GM20431 (cell line): ENCODE measurements at regions not wholly inside any gene's neighbourhood (a gene's known extent, or its start where the extent isn't known, plus 50 kb on each side); places are given as distances from the start of the nearest gene placed in this dataset.

Source experiments
- in situ Hi-C: fragments of 300-500 bp; cut with MseI, MboI; formaldehyde crosslinking; loops from one replicate; pipeline ENCODE4 v1.15.0; 2020; ENCODE audit warnings: low sequenced_read_pairs; ENCODE audit not compliant: unreplicated experiment

DNA sequence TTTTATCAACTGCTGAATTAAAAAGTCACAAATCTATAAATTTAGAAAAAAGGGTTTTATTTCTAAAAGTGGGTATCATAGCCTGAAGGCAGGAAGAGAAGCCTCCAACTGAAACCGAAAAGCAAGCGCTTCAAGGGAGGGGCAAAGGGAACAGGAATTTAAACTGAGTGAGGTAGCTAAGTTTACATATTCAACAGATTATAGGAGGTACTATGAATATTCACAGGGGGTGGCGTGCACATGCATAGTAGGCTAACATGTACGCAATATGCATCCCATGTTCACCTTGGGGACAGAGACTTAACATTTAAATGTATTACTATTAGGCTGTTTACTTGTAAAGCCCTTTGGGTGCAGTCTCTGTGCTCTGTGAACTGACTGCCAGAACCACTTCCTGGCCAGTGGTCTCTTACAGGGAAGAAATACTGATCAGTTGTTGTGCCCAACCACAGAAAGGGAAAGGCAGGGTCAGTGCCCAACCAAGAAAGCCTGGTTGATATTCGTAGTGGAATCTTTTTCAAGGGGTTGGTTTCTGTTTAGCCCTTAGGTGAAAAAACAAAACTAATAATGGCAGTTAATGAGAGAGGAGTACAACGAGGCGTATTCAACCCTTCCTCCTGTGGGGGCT, 168.7 kb upstream of the GALNTL6 start:
- in situ Hi-C loops: no loop called here

DNA sequence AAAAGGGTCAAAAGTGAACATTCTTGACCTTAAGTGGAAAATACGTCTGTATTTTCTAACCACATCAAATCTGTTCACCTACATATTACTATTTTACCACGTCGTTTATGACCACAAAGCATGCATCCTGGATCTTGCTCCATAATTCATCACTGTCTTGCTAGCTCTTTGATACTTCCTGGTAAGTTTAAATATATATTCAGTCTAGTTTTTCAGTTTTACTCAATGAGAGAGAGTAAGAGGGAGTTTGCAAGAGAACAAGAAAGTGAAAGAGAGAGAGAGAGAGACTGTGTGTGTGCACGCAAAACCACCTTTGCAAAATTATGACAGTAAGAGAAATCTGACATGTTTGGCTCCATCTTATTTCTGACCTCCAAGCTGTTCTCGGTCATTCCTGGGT, 173.7 kb upstream of the GALNTL6 start:
- in situ Hi-C loops: no loop called here

DNA sequence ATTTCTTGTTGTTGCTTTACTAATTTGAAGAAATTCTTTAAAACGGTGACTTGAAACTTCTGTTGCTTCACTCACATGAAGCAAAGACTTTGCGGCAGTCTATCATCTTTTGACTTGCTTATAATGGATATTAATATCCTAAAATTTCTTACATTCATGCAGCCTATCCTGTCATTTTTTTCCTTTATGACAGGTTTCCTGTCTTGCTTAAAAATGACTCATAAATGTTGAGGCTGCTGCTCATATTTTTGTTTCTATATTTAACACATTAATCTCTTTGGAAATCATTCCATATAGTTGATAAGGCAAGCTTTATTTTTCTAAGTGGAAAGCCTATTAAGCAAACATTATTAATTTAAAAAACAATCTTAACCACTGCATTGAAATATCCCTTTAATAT, 176.6 kb upstream of the GALNTL6 start:
- in situ Hi-C loops: no loop called here

DNA sequence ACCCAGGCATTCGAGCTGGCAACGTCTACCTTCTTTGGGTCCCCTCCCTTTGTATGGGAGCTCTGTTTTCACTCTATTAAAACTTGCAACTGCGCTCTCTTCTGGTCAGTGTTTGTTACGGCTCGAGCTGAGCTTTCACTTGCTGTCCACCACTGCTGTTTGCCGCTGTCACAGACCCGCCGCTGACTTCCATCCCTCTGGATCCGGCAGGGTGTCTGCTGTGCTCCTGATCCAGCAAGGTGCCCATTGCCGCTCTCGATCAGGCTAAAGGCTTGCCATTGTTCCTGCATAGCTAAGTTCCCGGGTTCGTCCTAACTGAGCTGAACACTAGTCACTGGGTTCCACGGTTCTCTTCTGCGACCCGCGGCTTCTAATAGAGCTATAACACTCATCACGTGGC, 183.5 kb upstream of the GALNTL6 start:
- in situ Hi-C loops: no loop called here

DNA sequence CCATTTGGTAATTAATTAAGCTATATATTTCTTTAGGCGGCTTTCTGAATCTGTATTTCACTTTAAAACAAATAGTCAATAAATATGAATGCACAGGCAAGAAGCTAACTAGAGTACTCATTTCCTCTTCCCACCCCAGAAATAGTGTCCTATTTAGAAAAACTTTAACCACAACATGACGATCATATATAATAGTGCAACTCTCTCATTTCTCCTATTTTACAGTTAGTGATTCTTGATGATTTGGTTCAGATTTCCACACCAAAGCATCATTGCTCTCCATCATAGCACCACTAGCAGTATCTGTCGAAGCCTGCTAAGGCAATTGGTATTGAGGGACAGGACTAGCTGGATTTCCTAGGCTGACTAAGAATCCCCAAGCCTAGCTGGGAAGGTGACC, 184.0 kb upstream of the GALNTL6 start:
- in situ Hi-C loops: no loop called here

DNA sequence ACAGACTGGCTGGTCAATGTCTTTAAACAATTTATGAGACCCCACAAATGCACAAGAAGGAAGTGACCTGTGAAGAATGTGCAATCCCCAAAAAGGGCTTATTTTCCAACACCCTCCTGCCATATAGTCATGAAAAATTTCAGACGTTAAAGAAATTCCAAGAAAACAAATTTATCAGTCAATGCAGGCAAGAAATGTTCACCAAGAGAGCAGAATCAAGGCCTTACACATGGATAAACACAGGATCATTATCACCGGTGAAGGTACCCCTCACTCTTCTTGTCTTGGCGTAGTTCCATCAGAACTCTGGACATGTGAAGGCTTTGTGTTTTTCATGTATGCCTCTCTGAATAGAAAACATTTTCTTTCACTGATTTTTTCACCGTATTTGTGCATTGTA, 186.7 kb upstream of the GALNTL6 start:
- in situ Hi-C loops: no loop called here

DNA sequence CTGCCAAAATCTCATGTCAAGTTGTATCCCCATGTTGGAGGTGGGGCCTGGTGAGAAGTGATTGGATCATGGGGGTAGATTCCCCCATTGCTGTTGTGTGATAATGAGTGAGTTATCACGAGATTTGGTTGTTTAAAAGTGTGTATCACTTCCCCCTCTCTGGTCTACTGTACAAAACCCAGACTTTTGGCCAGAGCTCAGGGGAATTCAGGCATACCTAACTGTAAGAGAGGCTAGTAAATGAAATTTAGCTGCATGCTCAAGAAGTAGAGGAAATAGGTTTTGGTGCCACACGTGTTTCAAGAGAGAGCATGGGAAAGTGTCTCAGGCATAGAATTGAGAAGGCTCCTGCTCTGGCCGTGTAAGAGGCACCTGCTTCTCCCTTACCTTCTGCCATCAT, 190.5 kb upstream of the GALNTL6 start:
- in situ Hi-C loops: no loop called here

DNA sequence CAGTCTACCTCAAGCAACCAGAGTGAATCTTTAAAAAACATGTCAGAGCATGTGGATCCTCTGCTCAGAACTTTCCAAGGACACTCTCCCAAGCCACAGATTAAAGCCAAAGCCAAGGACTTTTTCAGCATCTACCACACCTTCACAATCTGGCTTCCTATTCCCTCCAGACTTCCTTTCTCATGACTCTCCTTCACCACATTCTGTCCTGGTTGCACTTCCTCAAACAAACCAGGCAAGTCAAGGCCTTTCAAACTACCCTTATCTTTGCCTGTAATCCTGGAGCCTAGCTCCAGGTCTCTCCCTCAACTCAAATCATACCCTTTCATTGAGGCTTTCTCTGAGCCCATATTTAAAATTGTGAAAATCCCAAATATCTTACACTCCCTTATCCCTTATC, 191.6 kb upstream of the GALNTL6 start:
- in situ Hi-C loops: no loop called here

DNA sequence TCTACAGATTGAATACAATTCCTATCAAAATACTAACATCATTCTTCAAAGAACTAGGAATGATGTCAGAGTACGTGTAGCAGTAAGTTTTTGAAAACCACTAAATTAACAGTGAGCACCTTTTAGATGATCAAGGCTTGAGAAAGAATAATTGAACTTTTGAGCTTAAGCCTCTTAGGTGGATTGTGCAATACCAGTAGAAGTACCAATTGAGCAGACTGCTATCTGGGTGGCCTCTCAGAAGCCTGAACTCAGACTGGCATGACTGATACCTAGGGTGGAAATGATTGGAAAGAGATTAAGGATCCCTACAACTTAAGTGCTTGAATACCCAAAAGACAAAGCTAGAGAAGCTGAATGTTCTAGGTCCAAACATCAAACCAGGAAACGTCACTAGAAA, 200.3 kb upstream of the GALNTL6 start:
- in situ Hi-C loops: no loop called here

DNA sequence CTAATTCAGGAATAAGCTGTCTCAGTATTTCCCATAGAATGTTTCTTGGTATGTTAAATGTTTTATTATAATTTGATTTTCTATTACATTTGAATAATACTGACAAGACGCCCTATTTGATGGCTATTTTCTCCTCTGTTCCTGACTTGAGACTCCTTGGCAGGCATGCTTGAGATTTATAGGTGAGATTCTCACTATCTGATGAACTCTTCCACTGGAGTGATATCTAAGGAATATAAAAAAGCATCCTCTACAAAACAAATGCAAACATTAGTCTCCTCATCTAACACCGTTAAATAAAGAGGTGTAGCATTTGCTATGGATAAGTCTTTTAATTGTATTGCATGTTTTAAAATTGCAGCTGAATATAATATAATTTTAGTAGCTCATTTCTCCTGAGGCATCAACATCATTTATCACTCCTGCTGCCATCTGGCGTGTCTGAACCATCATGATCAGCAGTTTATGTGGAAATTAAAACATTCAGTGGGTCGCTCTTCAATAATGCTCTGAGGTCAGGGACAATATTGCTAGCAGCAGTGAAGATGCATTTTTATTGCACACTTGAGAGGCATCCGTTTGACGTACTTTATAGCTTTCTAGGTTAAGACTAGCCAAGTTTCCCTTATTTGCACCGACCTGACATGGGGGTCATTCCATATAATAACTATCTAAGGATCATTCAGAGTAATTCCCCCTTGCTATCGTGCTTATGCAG, 210.4 kb upstream of the GALNTL6 start:
- in situ Hi-C loops: no loop called here

DNA sequence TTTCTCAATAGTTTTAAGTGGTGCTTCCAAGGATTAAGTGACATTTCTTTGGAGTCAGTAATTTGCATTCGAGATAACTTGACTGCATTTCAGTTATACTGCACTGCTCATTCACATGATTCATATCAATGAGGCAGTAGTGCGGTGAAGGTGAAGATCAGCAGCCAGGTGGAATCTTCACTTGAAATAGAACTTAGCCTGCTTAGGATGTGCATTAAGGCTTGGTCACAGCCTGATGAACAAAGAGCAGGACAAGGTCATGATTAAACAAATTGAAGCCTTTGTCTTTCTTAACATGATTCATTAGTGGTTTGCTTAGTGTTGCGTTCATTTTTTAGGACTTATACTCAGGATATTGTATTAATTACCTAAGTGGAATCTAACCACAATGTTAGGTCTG, 212.1 kb upstream of the GALNTL6 start:
- in situ Hi-C loops: no loop called here

DNA sequence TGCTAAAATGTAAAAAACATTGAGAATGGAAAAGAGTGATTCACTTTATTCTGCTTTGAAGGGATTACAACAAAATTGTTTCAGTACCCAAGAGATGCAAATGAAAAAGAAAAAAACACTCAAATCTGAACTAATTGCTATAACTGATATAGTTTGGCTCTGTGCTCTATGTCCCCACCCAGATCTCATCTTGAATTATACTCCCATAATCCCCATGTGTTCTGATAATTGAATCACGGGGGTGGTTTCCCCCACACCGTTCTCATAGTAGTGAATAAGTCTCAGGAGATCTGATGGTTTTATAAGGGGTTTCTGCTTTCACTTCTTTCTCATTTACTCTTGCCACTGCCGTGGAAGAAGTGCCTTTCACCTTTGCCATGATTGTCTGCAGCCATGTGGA, 213.6 kb upstream of the GALNTL6 start:
- in situ Hi-C loops: no loop called here

DNA sequence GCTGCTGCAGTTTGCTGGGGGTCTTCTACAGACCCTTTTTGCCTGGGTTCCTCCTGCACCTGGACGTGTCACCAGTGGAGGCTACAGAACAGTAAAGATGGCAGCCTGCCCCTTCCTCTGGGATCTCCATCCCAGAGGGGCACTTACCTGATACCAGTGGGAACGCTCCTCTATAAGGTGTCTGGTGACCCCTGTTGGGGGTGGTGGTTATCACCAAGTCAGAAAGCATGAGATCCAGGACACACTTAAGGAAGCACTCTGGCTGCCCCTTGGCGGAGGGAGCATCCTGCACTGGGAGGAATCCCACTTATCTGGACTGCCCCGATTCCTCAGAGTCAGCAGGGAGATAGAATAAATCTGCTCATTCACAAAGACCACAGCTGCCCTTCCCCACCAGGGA, 218.9 kb upstream of the GALNTL6 start:
- in situ Hi-C loops: no loop called here

DNA sequence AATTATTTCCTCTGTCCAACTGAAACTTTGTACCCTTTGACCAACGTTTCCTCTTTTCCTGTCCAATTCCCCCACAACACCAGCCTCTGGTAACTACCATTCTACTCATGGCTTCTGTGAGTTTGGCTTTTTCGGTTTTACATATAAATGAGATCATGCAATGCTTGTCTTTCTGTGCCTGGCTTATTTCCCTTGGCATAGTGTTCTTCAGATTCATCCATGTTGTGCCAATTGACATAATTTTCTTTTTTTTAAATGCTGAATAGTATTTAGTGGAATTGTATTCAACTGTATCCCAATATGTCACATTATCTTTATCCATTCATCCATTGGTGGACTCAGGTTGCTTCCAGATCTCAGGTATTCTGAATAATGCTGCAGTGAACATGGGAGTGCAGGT, 222.5 kb upstream of the GALNTL6 start:
- in situ Hi-C loops: no loop called here

DNA sequence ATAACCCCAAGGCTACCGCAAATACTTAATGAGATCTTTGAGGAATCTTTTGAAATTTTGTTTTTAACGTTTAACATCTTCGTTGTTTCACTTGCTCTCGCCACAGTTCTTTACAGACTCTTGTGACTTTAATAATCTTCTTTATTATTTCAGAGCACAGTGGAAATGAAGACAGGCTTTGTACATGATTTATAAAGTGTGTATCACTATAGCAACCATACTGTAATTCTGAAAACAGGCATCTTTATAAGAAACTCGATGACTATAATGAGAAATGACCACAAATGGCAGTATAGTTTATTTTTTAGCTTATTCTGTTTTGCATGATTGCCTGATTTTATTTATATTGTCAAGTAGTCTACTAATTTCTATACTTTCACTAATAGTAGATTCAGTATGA, 224.4 kb upstream of the GALNTL6 start:
- in situ Hi-C loops: no loop called here

DNA sequence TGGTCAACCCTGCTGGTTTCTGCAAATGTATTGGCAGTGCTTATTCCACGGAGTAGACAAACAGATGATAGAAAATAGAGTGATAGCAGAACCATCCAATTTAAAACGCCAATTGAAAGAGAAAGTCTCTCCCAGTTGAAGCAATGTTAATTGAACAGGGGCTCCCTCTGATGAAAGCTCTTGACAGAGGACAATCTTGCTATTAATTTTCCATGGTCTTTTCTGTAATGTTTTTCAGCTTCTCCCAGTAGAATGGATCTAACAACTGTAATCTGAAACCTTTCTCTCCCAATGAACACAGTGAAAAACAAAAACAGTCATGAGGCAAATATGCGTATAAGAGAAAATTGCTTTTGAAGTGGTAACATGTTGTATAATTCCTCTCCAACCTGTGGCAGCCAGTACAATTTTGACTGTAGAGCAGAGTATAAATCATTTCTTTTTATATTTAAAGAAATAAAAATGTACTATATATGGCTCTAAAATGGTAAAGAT, 225.1 kb upstream of the GALNTL6 start:
- in situ Hi-C loops: no loop called here

DNA sequence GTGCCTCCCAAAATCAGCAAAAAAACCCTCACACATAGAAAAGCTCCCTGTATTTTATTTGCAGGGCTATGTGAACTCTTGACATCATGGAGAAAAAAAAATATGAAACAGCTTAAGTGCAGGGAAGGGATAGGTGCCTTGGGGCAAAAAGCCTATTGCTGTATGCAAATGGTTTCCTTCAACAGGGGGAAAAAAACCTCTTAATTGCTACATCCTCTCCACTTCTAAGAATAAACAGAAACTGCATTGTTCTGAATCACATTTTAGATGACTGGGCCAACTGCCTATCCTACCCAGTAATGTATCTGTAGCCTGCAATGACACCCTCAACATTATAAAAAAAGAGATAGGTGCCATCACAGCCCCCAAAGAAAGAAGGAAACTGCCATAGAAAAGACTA, 229.4 kb upstream of the GALNTL6 start:
- in situ Hi-C loops: no loop called here

DNA sequence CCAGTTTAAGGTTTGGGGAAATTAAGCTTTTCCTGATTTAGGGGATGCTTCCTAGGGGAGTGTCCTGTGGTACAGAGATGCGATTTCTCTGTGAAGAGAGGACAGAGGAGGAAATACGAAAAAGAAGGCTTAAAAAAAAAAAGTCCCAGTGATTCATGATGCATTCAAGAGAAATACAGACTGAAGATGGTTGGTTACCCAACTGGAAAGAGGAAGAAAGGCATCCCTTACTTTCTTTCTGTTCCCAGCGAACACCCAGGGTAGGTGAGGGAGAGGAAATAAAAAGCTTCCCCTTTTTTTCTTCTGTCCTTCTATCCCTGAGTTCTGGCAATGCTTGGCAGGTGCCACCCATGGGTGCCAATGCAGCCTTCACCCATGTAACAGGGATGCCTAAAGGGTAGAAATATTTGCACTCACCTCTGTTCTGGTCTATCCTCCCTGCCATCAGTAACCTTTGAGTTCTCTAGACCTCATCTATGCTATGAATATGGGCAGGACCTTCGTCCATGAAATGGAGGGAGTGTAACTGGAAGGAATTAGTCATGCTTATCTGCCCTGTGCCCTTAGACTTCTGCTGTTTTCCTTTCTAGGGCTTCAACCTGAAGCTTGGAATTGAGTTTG, 230.1 kb upstream of the GALNTL6 start:
- in situ Hi-C loops: no loop called here

DNA sequence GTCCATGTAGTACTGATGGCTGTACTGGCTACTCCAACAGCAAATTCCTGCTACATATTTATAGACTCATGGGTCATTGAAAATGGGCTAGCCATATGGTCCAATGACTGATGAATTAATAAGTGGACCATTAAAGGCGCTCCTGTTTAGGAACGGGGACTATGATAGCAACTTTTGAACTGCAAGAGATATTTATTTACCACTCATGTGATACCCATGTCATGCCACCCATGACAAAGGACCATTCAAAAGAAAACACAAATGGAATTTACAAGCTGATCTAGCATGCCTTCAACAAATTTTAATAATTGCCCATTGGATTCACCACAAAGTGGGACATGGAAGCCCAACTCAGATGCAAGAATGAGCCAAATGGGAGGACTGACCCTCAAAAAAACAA, 240.0 kb upstream of the GALNTL6 start:
- in situ Hi-C loops: no loop called here

DNA sequence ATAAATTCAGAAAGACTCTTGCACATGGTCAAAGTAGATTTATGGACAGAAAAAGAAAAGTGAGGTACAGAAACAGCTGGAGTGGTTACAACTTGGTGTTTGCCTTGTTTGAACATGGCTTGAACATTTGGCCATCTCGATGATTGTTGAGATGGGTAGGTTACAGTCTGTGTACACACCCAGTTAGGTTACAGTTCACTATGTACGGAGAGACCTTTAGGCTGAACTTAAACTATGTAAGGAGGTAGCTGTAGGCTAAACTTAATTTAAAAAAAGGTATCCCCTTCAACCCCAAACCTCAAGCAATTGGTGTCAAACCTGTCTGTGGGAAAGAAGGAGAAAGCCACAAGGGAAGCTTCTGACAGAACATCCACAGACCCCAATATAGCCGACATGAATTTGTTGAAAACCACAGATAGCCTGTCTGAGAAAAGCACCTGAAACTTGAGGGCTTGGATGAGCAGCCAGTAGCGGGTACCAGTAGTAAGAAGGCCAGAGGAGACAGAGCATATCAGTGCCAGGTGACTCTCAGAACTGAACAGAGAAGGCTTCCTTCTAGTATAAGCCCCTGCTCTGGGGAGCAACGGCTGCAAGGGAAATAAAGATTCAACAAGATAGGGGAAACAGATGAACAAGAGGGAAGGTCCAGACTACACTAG, 247.9 kb upstream of the GALNTL6 start:
- in situ Hi-C loops: no loop called here

DNA sequence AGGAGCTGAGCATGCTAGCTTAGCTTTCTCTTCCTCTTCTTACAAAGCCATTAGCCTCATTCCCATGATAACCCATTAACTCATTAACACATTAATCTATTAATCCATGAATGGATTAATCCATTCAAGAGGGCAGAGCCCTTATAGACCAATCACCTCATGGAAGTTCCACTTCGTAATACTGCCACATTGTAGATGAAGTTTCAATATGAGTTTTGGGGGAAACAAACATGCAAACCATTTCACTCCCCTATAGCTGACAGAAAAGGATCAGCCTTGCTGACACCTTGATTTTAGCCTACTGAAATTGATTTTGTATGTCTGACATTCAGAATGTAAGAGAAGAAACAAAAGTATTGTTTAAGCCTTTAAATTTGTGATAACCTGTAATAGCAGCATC, 251.8 kb upstream of the GALNTL6 start:
- in situ Hi-C loops: no loop called here
